AG10803 (cell line): ENCODE measurements at regions not wholly inside any gene's neighbourhood (a gene's known extent, or its start where the extent isn't known, plus 50 kb on each side); places are given as distances from the start of the nearest gene placed in this dataset.
A peak's percentile ranks its signal among the peaks of the same experiment; 100 is the strongest.

ENCODE experiments used
- DNase-seq: peaks from one replicate; pipeline ENCODE4 v3.0.0; 2010; ENCODE audit warnings: low read depth
- H3K4me3 ChIP-seq: 2 replicates; pipeline ENCODE4 v1.5.1; 2011; ENCODE audit warnings: mild to moderate bottlenecking, low read length, control low read depth
- CTCF ChIP-seq: conservative IDR thresholded peaks from 2 replicates; pipeline ENCODE4 v1.5.1; 2011; ENCODE audit warnings: mild to moderate bottlenecking, low read length, control low read depth, inconsistent platforms

GRCh38 chr9:36748322-36748899 lies 175.7 kb downstream of the MELK start:
- no peak for TF ChIP-seq CTCF
- peak; percentile 27 for DNase-seq
- H3K4me3 ChIP-seq = no peak overlapping the region

GRCh38 chr9:36749461-36749860 lies 176.8 kb downstream of the MELK start:
- TF ChIP-seq CTCF = no peak
- no peak for DNase-seq
- no peak overlapping the region for H3K4me3 ChIP-seq

- no peak for DNase-seq
- no peak for TF ChIP-seq CTCF
- H3K4me3 ChIP-seq = no peak overlapping the region
These were observed 177.9 kb downstream of the MELK start for GRCh38 chr9:36750630-36751029.

GRCh38 chr9:36755019-36755418 lies 182.3 kb downstream of the MELK start:
- no peak for TF ChIP-seq CTCF
- no peak for DNase-seq

GRCh38 chr9:36759141-36759540 lies 186.4 kb downstream of the MELK start:
- DNase-seq = no peak
- no peak overlapping the region for H3K4me3 ChIP-seq
- no peak for TF ChIP-seq CTCF

More at GRCh38 chr9:36755019-36755418, 182.3 kb downstream of the MELK start:
- no peak overlapping the region for H3K4me3 ChIP-seq

GRCh38 chr9:36759976-36760375 lies 187.3 kb downstream of the MELK start:
- no peak for TF ChIP-seq CTCF

GRCh38 chr9:36760667-36761420 lies 188.1 kb downstream of the MELK start:
- no peak overlapping the region for H3K4me3 ChIP-seq
- no peak for TF ChIP-seq CTCF
- no peak for DNase-seq

More at GRCh38 chr9:36759976-36760375, 187.3 kb downstream of the MELK start:
- no peak for DNase-seq
- H3K4me3 ChIP-seq = no peak overlapping the region
